ENCODE measurements at regions not wholly inside any gene's neighbourhood (a gene's known extent, or its start where the extent isn't known, plus 50 kb on each side); places are given as distances from the start of the nearest gene placed in this dataset.

DNA sequence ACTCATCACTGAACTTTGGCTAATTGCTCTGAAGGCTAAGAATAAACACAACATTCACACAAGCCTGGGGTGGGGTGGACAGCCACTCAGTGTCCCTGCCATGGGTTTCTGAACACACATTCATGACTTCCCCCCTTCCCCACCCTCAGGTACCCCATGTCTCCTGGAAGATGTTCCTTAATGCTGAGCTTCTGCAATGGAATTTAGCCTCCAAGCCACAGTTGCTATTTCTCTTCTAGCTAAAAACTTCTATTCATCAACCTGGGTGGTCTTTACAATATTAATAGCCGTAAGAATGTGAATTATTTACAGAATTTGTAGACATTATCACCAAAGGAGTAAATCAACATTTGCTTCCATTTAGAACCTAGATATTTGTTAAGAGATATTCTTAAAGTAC is 175.1 kb downstream of the ACKR3 start:
- DNase-seq (ENCODE audit: low spot score), result no peak

DNA sequence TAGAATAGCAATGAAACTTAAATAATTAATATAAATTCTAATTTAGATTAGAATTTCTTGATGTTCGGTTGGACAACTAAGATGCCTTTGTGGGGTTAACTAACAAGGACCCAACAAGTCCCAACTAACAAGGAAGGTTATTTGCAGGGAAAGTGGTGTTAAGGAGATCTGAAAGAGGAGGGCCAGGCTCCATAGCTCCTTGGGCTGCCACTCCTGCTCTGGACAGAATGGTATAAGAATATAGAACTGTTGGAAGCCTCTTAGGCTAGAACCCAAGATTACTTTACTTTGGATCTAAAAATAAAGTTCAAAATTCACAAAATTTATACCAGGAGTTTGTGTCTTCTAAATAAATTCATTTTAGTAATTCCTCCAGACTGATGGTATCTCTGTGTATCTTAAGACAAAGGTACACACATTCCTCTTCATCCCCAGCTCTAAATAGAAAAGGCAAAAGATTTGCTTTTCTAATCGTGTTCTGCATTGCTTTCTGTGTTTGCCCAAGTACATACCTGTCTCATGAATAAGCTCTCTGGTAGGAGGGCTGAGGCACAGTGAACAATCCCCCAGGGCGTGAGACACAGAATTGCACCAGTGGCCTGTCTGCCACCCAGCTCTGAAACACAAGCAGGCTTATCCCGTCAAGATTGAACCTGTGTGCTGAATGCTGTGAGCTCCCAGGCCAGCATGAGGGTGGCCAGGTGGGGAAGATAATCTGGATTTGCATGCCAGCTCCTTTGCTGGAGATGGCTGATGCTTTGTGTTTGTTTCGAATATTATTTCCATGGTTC is 176.0 kb downstream of the ACKR3 start:
- no peak for DNase-seq (ENCODE audit: low spot score)

DNA sequence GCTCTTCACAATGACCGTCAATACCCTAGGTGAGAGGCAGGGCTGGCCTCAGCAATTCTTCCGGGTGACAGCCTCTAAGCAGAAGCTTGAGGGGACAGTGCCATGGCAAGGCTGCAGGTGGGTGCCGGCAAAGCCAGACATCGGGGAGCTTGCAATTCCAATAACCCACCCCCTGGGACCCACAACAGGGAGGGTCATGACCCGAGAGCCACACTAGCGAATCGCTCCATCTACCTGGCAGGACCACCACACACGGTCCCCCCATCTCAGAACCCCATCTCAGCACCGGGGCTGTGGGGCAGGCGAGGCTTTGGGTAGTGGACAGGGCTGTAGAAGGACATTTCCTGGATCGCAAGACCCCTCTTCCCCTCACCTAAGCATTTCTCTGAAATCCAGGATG is 177.2 kb downstream of the ACKR3 start:
- no peak for DNase-seq (ENCODE audit: low spot score)

DNA sequence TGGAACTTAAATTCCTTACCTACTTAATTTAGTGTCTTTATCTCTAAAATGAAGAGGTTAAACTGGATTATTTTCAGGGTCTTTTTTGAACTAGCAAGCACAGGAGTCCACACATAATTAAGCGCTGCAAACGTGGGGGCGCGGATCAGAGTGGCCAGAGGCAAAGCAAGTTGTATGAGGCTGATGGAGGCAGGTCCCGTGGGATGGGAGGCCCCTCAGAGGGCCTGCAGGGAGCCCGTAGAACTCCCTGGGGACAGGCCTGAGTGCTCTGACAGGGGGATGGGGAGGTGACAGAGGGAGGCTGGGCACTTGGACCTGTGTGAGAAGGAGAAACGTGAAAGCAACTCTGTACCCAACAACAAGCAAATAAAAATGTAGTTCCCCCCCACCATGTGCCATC is 177.8 kb downstream of the ACKR3 start:
- no peak for DNase-seq (ENCODE audit: low spot score)

DNA sequence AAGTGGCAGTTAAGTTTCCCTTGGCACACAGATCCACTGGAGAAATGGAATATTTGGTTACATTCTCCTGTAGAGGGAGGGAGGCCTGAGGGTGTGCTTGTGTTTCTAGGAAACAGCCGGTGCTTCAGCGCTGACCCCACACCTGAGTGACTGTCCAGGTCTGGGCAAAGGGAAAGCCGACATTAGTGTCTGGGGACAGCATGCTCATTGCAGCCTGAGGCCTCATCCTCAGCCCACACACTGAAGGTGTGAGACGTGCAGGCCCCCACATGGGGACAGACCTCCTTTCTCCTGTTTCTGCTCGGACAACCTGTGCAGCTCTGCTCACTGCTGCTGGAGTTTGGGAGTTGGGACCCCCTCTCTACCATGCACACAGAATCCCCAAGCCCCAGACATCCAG is 178.3 kb downstream of the ACKR3 start:
- no peak for DNase-seq (ENCODE audit: low spot score)

DNA sequence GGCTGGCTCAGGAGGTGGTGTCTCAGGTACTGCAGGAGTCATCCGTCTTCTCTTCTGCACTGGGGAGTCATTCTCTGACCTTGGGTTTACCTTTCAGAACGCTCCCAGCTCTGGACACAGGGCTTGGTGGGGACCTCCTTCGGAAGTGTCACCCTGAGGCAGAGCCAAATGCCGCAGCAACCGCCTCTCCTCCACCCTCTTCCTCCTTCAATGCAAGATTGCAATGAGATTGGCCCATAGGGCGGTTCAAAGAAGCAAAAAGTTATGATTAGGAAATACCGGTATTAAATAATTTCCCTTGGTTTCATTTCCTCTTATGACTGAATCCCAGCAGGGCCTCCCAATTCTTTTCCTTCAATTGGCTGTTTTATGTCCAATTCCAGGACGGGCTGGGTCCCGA is 178.8 kb downstream of the ACKR3 start:
- no peak for DNase-seq (ENCODE audit: low spot score)

DNA sequence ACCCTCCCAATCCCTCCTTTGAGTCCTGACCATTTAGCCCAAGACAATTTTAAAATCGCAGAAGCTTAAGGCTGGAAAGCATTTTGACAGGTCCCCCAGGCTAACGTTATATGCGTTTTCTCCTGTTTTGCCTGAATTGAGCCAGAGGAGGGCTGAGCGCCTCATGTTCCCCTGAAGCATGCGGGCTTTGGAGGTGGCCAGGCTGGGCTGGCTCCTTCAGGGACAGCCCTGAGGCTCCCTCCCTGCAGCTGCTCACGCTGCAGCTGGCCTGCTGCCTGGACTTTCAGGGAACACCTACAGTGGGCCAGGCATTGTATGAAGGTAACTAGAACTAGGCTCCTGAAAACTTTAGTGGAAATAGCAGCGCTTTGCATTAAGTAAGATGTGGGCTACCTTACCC is 179.2 kb downstream of the ACKR3 start:
- DNase-seq (ENCODE audit: low spot score), result no peak

DNA sequence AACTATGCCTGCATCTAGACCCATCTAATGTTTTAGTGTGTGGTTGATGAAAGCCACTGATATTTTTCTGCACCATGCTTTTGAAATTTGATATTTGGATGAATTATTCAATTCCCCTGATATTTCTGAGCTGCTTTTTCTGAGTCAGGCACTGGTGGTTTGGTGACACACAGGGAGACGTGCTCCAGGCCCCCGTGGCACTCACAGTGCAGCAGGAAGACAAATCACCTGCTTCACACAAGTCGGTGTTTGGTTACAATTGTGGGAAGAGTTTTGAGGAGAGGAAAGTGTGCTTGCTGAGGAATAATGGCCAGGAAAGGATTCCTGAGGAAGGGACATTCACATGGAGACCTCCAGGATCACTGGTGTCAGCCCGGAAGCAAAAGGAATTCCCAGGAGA is 179.7 kb downstream of the ACKR3 start:
- DNase-seq (ENCODE audit: low spot score), result no peak

DNA sequence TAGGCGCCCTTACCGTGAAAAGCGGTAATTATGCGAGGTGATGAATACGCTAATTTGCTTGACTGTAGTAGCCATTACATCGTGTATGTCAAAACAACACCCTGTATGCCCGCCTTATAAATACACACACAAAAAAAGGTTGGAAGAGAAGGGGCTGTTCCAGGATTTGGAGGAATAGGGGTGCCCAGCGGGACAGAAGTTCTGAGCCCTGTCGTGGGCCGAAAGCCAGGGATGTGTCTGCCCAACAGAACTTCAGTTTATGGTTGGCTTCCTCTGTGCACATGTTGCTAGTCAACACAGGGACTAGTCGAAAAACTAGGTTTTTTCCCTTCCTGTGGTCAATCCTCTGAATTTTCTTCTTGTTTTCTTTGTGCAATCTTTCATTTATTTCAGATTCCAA is 182.5 kb downstream of the ACKR3 start:
- no peak for DNase-seq (ENCODE audit: low spot score)

DNA sequence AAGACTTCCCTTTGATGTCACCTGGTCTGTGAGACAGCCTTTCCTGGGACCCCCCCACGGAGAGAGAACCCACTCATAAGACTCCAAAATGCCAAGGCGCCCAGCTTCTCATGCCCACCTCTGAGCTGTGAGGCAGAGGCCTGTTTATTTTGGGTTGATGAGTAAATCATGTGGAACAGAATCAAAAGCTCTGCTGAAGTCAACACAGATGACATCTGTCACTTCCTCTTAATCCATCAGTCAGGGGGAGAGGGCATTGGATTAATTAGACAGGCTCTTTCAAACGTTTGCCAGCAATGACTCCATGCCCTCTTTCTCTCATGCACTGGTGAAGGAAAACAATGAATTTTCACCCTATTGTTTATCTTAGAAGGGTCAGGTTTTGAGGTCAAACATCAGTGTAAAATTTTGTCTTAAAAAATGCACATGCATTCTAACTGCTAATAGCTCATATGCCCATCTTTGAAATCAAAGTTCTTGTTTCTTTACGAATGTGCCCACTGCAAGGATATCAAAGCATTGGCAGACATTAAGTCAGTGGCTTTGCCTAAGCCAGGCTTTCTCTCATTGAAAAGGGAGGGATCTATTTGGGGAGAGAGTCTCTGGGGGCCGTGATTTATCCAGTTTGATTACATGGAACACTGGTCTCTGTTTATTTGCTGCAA is 184.1 kb downstream of the ACKR3 start:
- no peak for DNase-seq (ENCODE audit: low spot score)

DNA sequence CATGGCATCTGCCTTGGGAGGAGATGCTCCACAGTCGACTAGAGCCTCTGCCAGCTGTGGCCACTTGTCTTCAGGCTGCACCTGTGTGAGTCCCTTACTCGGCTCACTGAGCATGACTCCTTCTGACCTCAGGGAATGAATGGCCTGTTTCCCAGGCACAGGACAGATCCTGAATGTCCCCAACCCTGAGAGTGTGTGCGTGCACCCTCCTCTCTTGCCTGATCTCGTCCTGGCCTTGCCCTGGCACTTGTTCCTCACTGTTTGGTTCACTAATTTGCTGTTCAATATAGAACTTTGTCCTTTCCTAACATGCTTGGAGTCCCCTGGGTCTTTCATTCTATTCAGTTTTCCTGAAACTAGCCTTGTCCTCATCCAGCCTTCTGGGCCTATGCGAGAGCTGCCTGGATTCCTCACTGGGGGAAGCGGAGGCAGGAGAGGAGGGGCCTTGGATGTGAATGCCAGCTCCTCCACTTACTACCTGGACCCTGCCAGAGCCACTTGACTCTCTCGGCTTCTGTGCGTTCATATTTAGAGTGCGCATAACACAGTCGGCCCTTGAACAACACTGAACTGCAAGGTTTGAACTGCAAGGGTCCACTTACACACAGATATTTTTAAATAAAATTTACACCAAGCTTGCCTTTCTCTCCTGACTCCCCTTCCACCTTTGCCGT is 184.8 kb downstream of the ACKR3 start:
- no peak for DNase-seq (ENCODE audit: low spot score)

DNA sequence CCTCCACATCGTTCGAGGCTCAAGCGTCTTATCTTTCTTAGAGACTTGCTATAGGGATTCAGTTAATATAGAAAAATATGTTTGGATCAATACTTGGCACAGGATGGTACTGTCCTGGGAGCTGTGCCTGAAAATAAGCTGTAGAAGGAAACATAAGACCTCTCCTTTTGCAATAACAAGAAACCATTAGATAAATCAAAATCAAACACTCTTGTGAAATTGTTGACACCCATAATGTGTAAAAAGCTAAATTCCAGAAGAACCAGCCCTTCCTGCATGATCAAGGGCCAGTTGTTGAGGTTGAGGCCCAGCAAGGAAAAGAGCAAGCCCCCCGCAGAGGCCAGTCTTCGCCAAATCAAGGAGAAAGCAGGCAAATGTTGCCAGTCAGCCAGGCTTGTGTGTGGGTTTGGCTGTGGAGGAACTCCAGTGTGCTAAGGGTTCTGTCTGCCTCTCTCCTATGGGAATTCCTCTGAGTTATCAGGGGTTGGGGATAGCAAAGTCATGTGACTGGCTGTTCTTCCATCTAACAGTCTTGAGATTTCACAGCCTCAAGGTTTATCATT is 185.7 kb downstream of the ACKR3 start:
- no peak for DNase-seq (ENCODE audit: low spot score)

DNA sequence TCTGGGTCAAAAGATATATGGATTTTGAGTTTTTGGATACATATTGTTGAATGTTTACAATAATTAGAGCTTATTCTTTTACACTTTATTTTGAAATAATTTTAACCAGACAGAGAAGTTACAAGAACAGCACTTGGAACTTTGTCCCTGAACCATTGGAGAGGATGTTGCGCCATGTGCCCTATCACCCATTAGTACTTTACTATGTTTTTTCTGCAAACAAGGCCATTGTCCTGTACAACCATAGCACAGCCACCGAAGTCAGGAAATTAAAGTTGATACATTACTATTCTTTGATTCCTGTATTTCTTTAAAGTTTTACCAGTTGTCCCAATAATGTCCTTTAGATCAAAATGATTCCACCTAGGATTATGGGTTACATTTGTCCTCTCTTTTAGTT is 188.8 kb downstream of the ACKR3 start:
- DNase-seq (ENCODE audit: low spot score), result no peak

DNA sequence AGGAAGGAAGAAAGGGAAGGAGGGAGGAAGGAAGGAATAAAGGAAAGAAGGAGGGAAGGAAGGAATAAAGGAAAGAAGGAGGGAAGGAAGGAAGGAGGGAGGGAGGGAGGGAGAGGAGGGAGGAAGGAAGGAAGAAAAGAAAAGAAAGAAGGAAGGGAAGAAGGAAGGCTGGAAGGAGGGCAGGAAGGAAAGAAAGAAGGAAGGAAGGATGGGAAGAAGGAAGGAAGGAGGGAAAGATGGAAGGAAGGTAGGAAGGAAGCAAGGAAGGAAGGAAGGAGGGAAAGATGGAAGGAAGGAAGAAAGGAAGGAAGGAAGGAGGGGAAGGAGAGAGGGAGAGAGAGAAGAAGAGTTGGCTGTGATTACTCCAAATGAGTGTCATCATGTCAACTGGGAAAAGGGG is 190.6 kb downstream of the ACKR3 start:
- no peak for DNase-seq (ENCODE audit: low spot score)

DNA sequence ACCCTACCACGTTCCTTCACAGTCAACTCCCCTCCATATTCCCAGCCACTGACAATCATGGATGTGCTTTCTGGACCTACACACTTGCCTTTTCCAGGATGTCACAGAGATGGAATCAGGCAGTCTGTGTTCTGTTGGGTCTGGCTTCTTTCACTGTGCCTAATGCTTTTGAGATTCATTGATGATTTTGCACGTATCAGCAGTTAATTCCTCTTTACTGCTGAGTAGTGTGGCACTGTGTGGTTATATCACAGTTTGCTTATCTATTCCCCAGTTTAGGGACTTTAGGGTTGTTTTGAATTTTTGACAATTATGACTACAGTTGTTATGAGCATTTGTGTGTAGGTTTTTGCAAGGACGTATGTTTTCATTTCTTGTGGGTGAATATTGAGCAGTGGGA is 191.7 kb downstream of the ACKR3 start:
- no peak for DNase-seq (ENCODE audit: low spot score)

DNA sequence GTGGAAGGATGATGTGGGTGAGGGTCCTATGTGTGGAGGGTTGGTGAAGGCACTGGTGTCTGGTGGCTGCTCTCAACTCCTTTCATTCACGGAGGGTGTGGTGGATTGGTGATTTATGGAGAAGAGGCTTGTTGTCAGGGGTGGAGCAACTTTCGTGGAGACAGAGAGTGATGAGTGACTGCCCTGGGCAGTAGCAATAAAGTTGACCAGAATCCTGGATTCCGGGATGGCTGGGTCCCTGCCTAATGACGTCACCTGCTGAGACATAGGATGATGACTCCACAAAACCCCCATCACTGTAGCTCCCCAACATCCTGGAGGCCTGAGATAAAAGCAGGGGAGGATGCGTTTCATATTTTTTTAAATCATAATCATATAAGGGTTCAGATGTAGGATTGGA is 193.0 kb downstream of the ACKR3 start:
- DNase-seq (ENCODE audit: low spot score), result no peak

DNA sequence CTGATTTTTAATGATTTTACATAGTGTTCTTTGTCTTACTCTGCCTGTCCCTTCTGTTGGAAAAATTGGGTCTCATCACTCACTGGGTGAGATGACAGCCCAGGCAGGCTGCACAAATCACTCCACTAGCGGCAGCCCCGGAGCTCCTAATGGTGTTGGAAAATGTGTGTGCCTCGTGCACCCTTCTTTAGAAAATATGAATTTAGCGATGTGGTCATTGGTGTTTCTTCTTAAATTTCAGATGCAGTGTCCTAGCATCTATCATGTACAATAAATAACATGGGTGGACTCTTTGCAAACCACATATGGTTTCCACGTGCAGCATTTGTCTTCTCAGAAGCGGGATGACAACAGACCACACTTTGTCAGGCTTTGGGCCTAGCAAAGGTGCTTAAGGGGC is 194.2 kb downstream of the ACKR3 start:
- DNase-seq (ENCODE audit: low spot score), result no peak

DNA sequence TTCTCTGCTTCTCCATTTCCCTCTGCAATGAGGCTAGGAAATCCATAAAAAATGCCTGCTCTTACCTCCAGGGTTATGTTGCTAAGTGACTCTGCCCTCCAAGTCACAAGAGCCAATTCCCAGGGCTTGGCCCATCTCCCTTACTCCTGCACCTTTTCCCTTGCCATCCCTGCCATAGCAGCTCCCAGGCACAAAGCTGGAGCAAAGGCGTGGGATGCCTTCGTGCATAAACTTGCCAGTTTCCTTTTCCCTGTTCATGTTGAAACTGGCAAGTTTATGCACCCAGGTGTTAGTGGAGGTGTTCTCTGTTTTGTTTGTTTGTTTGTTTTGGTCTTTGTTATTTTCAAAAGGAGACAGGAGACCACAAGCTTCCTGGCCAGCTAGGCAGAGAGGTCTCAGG is 195.1 kb downstream of the ACKR3 start:
- DNase-seq (ENCODE audit: low spot score), result no peak

DNA sequence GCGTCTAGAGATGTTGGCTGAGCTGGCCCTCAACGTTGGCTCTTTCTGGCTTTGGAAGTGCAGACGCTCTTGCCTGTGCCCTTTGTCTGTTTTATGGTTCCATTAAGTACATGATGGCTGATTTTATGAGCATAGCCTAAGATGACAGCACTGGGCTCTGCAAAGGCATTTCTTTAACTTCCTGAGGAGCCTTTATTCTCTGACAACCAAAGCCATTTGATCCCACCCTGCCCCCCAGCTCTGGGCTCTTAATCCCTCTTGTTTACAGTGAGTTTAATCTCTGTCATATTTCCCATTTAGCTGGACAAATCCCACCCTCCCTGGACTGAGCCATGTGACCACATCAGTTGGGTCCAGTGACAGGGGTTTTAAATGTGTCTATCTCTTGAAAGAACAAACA is 195.9 kb downstream of the ACKR3 start:
- no peak for DNase-seq (ENCODE audit: low spot score)

DNA sequence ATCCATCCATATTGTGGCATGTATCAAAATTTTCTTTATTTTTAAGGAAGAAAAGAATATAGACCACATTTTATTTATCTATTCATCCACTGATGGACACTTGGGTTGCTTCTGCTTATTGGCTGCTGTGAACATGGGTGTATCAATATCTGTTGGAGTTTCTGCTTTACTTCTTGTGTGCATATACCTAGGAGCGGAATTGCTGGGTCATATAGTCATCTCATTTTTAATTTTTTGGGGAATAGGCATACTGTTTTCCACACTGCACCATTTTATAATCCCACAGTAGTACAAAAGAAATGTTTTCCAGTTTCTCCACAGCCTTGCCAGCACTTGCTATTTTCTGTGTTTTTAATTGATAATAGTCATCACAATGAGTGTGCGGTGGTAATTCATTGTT is 197.2 kb downstream of the ACKR3 start:
- DNase-seq (ENCODE audit: low spot score), result no peak

DNA sequence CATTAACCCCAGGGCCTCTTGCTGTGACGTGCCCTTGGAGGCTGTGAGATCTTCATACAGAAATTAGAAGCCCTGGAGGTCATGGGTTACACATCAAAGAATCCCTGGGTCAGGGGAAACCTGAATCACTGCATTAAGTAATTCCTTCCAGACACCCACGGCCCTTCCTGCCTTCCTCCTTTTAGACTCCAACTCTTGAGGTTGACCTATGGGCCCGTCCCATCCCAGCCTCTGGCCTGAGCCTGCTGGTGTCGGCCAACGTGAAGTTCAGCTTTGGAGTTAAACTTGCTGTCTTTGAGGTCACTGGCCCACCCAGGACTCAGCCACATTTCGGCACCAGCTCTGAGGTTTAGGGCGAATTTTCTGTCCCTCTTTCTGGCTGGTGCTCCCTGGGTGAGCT is 198.3 kb downstream of the ACKR3 start:
- DNase-seq (ENCODE audit: low spot score), result no peak

DNA sequence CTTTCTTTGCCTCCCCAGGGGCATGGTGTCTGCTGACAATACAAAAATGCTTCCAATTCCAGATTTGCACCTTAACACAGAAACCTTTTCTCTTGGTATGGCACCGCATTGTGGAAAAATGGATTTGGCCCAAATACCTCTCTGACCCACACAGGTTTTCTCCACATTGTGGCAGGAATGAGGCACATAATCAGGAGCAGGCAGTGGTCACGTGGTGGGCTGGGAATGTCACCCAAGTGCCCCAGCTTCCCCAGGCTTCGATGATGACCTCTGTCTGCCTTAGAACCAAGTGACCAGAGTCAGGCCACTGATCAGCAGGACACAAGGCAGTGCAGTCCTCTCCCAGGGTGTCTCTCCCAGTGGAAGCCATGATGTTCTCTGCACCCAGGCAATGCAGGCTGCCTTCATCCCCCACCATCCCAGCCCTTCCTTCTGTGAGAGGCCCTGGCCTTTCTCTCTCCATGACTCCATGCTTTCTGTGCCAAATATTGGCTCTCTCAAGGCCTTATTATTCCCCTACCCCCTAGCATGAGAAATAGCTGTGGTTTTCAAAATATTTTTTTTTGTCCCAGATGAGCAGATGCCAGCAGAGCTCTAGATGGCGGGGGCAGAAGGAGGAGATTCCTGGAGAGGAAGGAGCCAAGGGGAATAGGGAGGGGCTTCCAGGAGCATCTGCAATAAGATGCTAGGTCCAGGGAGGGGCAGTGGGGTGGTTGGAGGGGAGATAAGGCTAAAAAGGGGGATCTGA is 198.9 kb downstream of the ACKR3 start:
- DNase-seq (ENCODE audit: low spot score), result no peak
